Fibroblast of villous mesenchyme (primary cell): ENCODE measurements at regions not wholly inside any gene's neighbourhood (a gene's known extent, or its start where the extent isn't known, plus 50 kb on each side); places are given as distances from the start of the nearest gene placed in this dataset.

ENCODE experiments used
- DNase-seq: peaks from one replicate; pipeline ENCODE4 v3.0.0-alpha.2; 2010; ENCODE audit warnings: low read depth
- H3K4me3 ChIP-seq: 2 replicates; pipeline ENCODE4 v1.5.1; 2011; ENCODE audit warnings: low read depth, mild to moderate bottlenecking, low read length
- CTCF ChIP-seq: IDR thresholded peaks from 2 replicates; pipeline ENCODE4 v1.5.1; 2012; ENCODE audit warnings: low read depth, mild to moderate bottlenecking, low read length; ENCODE audit not compliant: insufficient read depth

GRCh38 chrX:20967725-20968124 lies 406.5 kb upstream of the CNKSR2 start:
- TF ChIP-seq CTCF: no peak
- no peak for DNase-seq
- H3K4me3 ChIP-seq: no peak overlapping the region

GRCh38 chrX:20965270-20966044 lies 408.8 kb upstream of the CNKSR2 start:
- no peak for TF ChIP-seq CTCF
- H3K4me3 ChIP-seq: no peak overlapping the region
- DNase-seq: no peak

GRCh38 chrX:20954014-20954413 lies 420.2 kb upstream of the CNKSR2 start:
- DNase-seq: no peak
- TF ChIP-seq CTCF: no peak
- no peak overlapping the region for H3K4me3 ChIP-seq

- DNase-seq: no peak
- no peak for TF ChIP-seq CTCF
- no peak overlapping the region for H3K4me3 ChIP-seq
These were observed 422.0 kb upstream of the CNKSR2 start for GRCh38 chrX:20952180-20952579.

GRCh38 chrX:20951016-20951810 lies 423.0 kb upstream of the CNKSR2 start:
- DNase-seq: no peak
- no peak overlapping the region for H3K4me3 ChIP-seq
- TF ChIP-seq CTCF: no peak

- H3K4me3 ChIP-seq: no peak overlapping the region
- DNase-seq: peak; percentile 30
- TF ChIP-seq CTCF: no peak
These were observed 426.8 kb upstream of the CNKSR2 start for GRCh38 chrX:20947411-20947912.
